ENCODE measurements at regions not wholly inside any gene's neighbourhood (a gene's known extent, or its start where the extent isn't known, plus 50 kb on each side); places are given as distances from the start of the nearest gene placed in this dataset.

GRCh38 chr9:85884256-85884655 is 56.7 kb upstream of the NAA35 start:
- no peak for DNase-seq

- no peak for DNase-seq
These were observed 50.0 kb upstream of the NAA35 start for GRCh38 chr9:85890962-85891361.
